Neural progenitor cell (in vitro differentiated cells): ENCODE measurements at regions not wholly inside any gene's neighbourhood (a gene's known extent, or its start where the extent isn't known, plus 50 kb on each side); places are given as distances from the start of the nearest gene placed in this dataset.

Experiments
- DNase-seq: peaks from one replicate; pipeline ENCODE4 v3.0.0-alpha.2; 2016; ENCODE audit warnings: low spot score
- H2AFZ ChIP-seq: fragments of 200-600 bp; sonication (generic); replicated peaks from 2 replicates; pipeline ENCODE4 v1.6.1; 2016; ENCODE audit warnings: antibody characterized with exemption
- H3F3A ChIP-seq: fragments of 200-600 bp; sonication (generic); 2 replicates; pipeline ENCODE4 v1.6.1; 2016; ENCODE audit warnings: antibody characterized with exemption, low read depth
- H3K27ac ChIP-seq: fragments of 200-600 bp; sonication (generic); 2 replicates; pipeline ENCODE4 v1.5.1; 2016; ENCODE audit warnings: mild to moderate bottlenecking
- H3K27me3 ChIP-seq: fragments of 200-600 bp; sonication (generic); 2 replicates; pipeline ENCODE4 v1.6.1; 2016; ENCODE audit warnings: mild to moderate bottlenecking, moderate library complexity
- H3K36me3 ChIP-seq: fragments of 200-600 bp; sonication (generic); 2 replicates; pipeline ENCODE4 v1.5.1; 2016
- H3K4me1 ChIP-seq: fragments of 200-600 bp; sonication (generic); 2 replicates; pipeline ENCODE4 v1.6.1; 2016; ENCODE audit warnings: mixed run types
- H3K4me2 ChIP-seq: fragments of 200-600 bp; sonication (generic); 2 replicates; pipeline ENCODE4 v1.6.1; 2016
- H3K4me3 ChIP-seq: fragments of 200-600 bp; sonication (generic); 2 replicates; pipeline ENCODE4 v1.5.1; 2016
- H3K79me2 ChIP-seq: fragments of 200-600 bp; sonication (generic); 2 replicates; pipeline ENCODE4 v1.6.1; 2016; ENCODE audit warnings: low read depth
- H3K9ac ChIP-seq: fragments of 200-600 bp; sonication (generic); 2 replicates; pipeline ENCODE4 v1.6.1; 2016
- H3K9me3 ChIP-seq: fragments of 200-600 bp; sonication (generic); 2 replicates; pipeline ENCODE4 v1.5.1; 2016; ENCODE audit warnings: low read depth
- H4K20me1 ChIP-seq: fragments of 200-600 bp; sonication (generic); 2 replicates; pipeline ENCODE4 v1.6.1; 2016; ENCODE audit warnings: low read depth
- H3K27ac Mint-ChIP-seq: 3 replicates; pipeline ENCODE4 v1.8.0; 2021; ENCODE audit warnings: mixed read lengths
- H3K27me3 Mint-ChIP-seq: 2 replicates; pipeline ENCODE4 v1.8.0; 2022; ENCODE audit warnings: low read depth, mild to moderate bottlenecking, inconsistent platforms, moderate library complexity, mixed read lengths; ENCODE audit not compliant: insufficient read depth
- H3K36me3 Mint-ChIP-seq: 3 replicates; pipeline ENCODE4 v1.8.0; 2021; ENCODE audit warnings: mixed read lengths
- H3K4me1 Mint-ChIP-seq: 3 replicates; pipeline ENCODE4 v1.8.0; 2021; ENCODE audit warnings: mixed read lengths
- H3K4me3 Mint-ChIP-seq: 3 replicates; pipeline ENCODE4 v1.8.0; 2021; ENCODE audit warnings: mild to moderate bottlenecking, moderate library complexity, mixed read lengths
- H3K9me3 Mint-ChIP-seq: 3 replicates; pipeline ENCODE4 v1.8.0; 2020; ENCODE audit warnings: mixed read lengths
- EZH2 ChIP-seq: fragments of 200-600 bp; sonication (generic); IDR thresholded peaks from 2 replicates; pipeline ENCODE4 v1.6.1; 2017; ENCODE audit warnings: antibody characterized with exemption, mild to moderate bottlenecking, moderate library complexity
- EZH2phosphoT487 ChIP-seq: fragments of 200-600 bp; sonication (generic); IDR thresholded peaks from 2 replicates; pipeline ENCODE4 v1.6.1; 2017; ENCODE audit warnings: antibody characterized with exemption
- TF ChIP-seq, protein P1 (sequence below): fragments of 200-600 bp; sonication (generic); IDR thresholded peaks from 2 replicates; pipeline ENCODE4 v1.5.1; 2017; ENCODE audit warnings: antibody characterized with exemption, mild to moderate bottlenecking

DNA sequence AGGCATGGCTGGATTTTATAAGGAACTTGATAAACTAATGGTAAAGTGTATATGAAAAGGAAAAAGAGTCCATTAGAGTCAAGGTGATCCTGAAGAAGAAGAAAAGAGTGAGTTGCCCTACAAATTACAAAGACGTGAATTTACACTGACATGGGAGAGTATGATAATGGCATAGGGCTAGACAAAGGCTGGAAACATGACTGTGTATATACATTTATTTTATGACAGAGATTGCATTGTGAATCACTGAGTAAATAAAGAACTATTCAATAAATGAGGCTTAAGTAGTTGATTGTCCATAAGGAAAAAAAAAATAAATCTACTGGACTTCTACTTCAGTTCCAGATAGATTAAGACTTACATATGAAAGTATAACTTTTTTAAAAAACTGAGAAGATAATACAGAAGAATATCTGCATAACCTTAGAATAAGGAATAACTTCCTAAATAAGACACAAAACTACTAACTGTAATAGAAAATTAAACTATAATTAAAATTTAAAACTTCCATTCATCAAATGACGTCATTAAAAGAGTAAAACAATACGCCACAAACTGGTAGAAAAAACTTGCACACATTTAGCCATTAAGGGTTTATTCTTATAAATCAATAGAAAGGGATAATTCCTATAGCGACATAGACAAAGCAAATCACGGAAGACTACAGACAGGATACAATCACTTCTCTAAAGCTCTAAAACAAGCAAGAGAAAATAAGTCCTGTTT is 278.5 kb downstream of the NOVA1 start:
- Histone ChIP-seq H3F3A (no peaks in the 10 kb centered on the region), H3K27ac (no peak overlapping the region), H3K4me1 (peaks cover 10% of the 10 kb centered on the region), H3K36me3 (no peaks in the 10 kb centered on the region), H3K27me3 (no peaks in the 10 kb centered on the region), H3K9ac (no peak overlapping the region), H3K79me2 (no peaks in the 10 kb centered on the region), H2AFZ (no peak overlapping the region), H3K4me3 (no peak overlapping the region), H3K9me3 (no peaks in the 10 kb centered on the region), H3K4me2 (no peak overlapping the region), H4K20me1 (no peaks in the 10 kb centered on the region)
- Mint-ChIP-seq H3K4me3 (no peak overlapping the region), H3K27ac (no peak overlapping the region), H3K4me1 (peaks cover 7% of the 10 kb centered on the region), H3K36me3 (no peaks in the 10 kb centered on the region), H3K9me3 (peaks cover 3% of the 10 kb centered on the region), H3K27me3 (no peaks in the 10 kb centered on the region)
- DNase-seq = no peak
- no peak for TF ChIP-seq EZH2
- TF ChIP-seq EZH2phosphoT487 = no peak
- TF ChIP-seq, protein P1, sequence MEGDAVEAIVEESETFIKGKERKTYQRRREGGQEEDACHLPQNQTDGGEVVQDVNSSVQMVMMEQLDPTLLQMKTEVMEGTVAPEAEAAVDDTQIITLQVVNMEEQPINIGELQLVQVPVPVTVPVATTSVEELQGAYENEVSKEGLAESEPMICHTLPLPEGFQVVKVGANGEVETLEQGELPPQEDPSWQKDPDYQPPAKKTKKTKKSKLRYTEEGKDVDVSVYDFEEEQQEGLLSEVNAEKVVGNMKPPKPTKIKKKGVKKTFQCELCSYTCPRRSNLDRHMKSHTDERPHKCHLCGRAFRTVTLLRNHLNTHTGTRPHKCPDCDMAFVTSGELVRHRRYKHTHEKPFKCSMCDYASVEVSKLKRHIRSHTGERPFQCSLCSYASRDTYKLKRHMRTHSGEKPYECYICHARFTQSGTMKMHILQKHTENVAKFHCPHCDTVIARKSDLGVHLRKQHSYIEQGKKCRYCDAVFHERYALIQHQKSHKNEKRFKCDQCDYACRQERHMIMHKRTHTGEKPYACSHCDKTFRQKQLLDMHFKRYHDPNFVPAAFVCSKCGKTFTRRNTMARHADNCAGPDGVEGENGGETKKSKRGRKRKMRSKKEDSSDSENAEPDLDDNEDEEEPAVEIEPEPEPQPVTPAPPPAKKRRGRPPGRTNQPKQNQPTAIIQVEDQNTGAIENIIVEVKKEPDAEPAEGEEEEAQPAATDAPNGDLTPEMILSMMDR = no peak

DNA sequence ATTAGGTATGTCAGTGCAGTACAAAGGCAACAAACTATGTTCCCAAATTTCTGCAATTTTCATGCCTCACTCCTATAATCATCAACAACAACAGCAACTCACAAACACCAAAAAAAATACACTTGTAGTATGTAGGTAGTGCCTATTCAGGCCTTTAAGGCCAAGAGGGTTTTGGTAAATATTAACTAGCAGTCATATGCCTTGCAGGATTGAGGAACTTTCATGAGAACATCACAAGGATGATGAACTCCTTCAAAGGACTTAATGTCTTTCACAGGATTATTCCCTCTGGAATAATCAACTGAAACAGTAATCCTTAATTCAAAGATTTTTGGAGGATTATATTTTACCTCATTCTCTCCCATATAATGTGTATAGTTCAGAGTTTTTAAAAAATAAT is 293.8 kb downstream of the NOVA1 start:
- Mint-ChIP-seq H3K36me3 (no peaks in the 10 kb centered on the region), H3K27me3 (peaks cover 3% of the 10 kb centered on the region), H3K9me3 (peaks cover 7% of the 10 kb centered on the region), H3K27ac (no peak overlapping the region), H3K4me1 (peaks cover 2% of the 10 kb centered on the region), H3K4me3 (no peak overlapping the region)
- Histone ChIP-seq H3F3A (no peaks in the 10 kb centered on the region), H3K4me2 (no peak overlapping the region), H2AFZ (no peak overlapping the region), H3K79me2 (no peaks in the 10 kb centered on the region), H3K9me3 (no peaks in the 10 kb centered on the region), H3K4me3 (no peak overlapping the region), H3K9ac (no peak overlapping the region), H3K36me3 (no peaks in the 10 kb centered on the region), H3K4me1 (no peaks in the 10 kb centered on the region), H3K27me3 (no peaks in the 10 kb centered on the region), H4K20me1 (no peaks in the 10 kb centered on the region), H3K27ac (no peak overlapping the region)
- DNase-seq = no peak
- TF ChIP-seq EZH2 (no peak), EZH2phosphoT487 (no peak)
- TF ChIP-seq, protein P1 = no peak

DNA sequence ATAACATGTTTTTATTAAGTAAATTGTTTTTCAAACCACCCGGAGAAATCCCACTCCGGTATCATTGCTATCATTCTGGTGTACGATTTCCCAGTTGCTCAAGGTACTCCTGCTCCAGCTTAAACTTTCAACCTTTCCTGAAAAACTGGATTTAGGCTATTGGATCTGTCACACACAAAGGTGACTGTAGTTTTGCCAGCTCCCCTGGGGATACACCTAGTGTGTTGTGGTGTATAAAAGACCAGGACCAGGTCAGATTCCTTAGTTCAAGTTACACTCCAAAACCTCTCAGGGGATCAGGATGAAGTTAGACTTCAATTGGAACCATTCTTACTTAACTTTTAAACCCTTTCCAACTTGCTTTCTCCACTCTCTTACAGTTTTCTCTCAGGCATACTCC is 303.9 kb downstream of the NOVA1 start:
- Histone ChIP-seq H4K20me1 (no peaks in the 10 kb centered on the region), H3K27me3 (no peaks in the 10 kb centered on the region), H3K9me3 (no peaks in the 10 kb centered on the region), H3K4me3 (no peak overlapping the region), H3K9ac (no peak overlapping the region), H3F3A (no peaks in the 10 kb centered on the region), H2AFZ (no peak overlapping the region), H3K4me1 (no peaks in the 10 kb centered on the region), H3K36me3 (no peaks in the 10 kb centered on the region), H3K27ac (no peak overlapping the region), H3K4me2 (no peak overlapping the region), H3K79me2 (no peaks in the 10 kb centered on the region)
- TF ChIP-seq EZH2phosphoT487 (no peak), EZH2 (no peak)
- TF ChIP-seq, protein P1 = no peak
- Mint-ChIP-seq H3K27ac (no peak overlapping the region), H3K4me1 (no peaks in the 10 kb centered on the region), H3K4me3 (no peak overlapping the region), H3K27me3 (peaks cover 3% of the 10 kb centered on the region), H3K9me3 (no peaks in the 10 kb centered on the region), H3K36me3 (no peaks in the 10 kb centered on the region)
- no peak for DNase-seq
